ENCODE measurements at regions not wholly inside any gene's neighbourhood (a gene's known extent, or its start where the extent isn't known, plus 50 kb on each side); places are given as distances from the start of the nearest gene placed in this dataset.
"Not testable (repeated sequence)": the region's sequence is repeated elsewhere in the genome, so short reads cannot be mapped to it uniquely, and the experiment has no call there.

- no peak for DNase-seq
These were observed 287.9 kb upstream of the NR3C2 start for GRCh38 chr4:148730082-148730640.

- no peak for DNase-seq
These were observed 275.8 kb upstream of the NR3C2 start for GRCh38 chr4:148717988-148718387.

DNA sequence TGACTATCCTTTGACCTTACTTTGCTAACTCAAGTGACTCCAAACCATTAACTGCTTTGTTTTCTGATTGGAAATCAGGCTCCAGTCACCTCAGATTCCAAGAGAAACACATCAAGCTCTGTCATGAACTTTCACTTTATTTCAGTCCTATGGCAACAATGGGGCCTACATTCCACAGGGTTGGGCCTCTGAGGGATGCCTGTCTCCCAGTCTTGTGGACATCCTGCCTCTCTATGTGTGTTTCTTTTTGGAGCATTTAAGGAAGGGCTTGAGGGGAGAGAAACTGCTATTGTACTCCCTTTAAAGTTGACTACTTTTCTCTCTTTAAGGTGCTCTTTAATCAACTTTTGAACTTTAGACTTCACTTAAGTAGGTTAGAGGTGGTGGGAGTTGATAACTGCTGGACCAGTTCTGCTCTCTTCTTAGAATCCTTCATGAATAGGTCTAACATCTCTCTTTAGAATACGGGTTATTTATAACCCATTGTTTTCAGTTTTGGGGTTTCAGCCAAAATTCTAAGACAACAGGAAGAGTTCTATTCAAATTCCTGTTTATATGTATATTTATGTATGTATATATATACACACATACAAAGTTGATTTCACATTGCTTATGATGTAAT, 274.3 kb upstream of the NR3C2 start:
- no peak for DNase-seq

DNA sequence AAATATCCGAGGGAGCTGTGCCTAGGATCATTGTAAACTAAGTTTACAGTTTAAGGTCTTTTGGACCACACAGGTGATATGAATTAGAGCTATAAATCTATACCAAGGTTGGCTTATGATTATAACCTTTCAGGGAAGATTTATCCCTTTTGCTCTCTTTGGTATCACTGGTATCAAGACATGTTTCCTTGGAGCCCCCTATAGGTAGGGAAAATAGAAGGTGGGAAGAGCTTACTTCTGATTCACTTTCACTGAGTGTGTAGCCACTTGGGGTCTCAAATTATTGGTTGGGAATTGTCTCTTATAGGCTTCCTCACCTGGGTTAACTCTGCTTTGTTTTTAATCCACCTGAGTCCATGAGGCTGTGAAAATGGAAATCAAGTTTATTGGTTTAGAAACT, 262.1 kb upstream of the NR3C2 start:
- DNase-seq: no peak

DNA sequence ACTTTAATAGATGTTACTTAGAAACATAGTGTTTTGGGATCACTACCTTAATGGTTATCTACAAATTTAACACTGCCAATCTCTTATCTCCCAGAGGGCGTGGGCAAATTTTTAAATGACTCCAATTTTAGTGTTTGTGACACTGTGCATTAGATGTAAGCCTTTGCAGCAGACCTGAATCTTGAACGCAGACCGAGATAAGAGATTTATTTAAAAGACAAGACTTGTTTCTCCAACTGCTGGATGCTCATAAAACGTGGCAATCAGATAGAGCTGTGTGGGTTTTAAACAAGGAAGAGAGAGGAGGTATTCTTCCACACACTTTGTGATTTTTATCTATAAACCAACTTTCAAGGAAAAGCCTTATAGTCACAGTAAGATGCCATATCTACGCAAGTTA, 252.5 kb upstream of the NR3C2 start:
- no peak for DNase-seq

DNA sequence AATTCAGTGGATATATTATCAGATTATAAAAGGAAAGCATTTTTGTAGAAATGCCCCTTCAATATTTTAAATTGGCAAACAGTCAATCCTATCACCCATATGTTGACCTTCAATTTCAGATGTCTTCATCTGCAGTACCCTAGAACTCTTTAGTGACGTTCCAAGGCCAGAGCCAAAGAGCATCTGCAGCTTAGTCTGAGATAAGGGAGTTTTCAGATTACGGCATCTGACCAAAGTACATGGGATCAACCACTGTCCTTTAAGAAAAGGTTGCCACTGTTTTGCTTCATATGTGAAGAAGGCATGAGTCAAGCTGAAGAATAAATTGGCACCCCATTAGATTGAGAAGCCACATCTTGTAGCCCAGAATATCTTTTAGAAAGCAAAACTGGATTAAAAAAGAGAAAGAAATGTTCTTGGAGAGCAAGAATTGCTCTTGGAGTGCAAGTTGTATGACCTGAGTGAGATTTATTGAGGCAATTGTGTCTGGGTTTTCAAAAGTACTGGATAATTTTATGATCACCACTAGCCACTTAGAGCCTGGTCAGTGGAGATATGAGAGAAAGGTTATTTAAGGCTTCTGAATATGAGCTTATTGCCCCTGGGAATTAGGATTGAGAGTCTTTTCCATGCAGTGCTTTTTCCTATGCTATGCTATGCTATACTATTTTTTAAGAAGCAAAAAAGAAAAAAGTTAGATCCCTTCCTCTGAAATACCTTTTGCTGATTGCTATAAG, 251.9 kb upstream of the NR3C2 start:
- no peak for DNase-seq

- DNase-seq: no peak
These were observed 250.0 kb upstream of the NR3C2 start for GRCh38 chr4:148692242-148692641.

GRCh38 chr4:148686449-148686848, 244.2 kb upstream of the NR3C2 start:
- no peak for DNase-seq

- no peak for DNase-seq
These were observed 242.4 kb upstream of the NR3C2 start for GRCh38 chr4:148684638-148685037.

DNA sequence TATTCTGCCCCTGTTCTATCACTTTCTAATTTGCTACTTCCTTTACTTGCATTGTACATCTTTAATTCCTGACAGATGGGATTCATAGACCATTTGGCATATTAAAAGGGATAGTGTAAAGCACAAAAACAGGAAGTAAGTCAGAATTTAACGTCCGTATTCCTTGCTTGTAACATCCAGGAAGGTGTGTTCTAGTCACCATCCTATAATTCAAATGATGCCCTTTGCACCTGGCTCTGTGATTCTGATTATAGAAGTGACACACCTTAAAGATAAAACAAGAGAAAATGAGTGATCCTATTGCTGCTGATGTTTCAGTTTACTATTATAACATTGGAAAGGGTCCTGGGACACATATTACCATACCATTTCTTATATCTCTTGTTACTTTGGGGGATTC, 238.7 kb upstream of the NR3C2 start:
- no peak for DNase-seq

DNA sequence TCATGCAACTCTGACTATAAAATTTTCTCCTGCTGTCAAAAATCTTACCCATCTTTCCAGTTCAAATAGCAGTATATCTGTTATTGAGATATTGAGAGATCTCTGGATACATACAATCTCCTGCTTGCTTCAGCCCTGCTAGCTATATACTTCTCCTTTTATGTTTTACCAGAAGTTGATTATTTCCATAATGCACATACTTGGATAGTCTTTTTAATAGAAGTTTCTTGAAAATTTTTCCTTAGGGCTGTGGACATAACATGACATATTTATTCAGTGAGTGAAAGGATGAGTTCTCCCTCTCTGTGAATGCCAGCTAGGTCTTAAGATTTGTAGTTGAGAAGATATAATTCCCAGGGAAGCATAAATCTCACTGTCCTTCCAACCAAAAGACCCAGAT, 234.1 kb upstream of the NR3C2 start:
- DNase-seq: no peak

- DNase-seq: no peak
These were observed 232.7 kb upstream of the NR3C2 start for GRCh38 chr4:148674876-148675275.

DNA sequence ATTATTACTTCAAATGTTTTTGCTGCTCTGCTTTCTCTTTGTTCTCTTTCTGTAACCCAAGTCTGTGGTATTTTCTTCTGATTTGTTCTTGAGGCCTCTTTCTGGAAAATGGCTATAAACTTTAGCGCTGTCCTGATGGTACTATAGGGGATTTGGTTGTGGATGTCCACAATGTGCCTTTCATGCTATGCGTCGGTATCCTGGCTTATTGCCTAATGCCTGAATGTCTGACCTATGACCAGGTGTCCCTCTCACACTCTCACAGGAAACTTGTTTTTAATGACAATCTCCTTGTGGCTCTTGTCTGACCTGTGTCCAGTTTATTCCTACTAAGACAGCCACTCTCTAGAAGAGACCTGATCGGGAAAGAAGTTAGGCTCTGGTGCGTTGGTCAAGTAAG, 222.4 kb upstream of the NR3C2 start:
- DNase-seq: no peak

DNA sequence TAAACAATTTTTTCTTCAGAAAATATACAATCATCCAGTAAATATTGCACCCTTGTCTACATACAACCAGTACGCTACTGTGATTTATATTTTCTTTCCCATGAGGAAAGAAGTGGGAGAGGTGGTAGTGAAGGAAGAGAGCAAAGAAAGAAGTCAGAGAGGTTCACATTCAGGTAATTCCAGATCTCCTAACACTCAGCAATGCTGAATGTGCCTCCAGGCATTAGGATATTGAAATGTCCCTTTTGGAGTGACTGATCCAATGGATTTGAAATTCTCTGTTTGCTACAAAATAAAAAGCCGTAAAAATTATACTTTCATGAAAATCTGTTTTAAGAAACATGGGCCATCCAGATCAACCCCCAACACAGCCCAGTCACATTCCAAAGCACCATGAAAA, 211.9 kb upstream of the NR3C2 start:
- DNase-seq: no peak

DNA sequence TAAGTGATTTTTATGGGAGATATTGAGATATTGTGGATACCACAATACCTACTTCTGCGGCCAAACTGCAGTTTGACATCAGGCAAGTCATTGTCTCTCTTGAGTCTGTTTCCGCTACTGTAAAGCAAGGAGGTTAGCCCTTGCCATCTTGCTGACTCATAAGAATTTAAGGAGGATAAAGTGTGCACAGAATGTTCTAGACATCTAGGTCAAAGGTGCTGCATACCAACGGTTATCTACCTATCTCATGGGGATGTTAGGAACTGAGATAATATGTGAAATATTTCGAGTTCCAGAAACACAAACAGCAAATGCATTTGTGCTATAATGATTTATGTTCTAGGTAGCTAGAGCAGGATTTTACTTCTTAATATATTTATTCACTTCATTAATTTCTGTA, 211.5 kb upstream of the NR3C2 start:
- DNase-seq: no peak

- no peak for DNase-seq
These were observed 209.8 kb upstream of the NR3C2 start for GRCh38 chr4:148651991-148652390.

DNA sequence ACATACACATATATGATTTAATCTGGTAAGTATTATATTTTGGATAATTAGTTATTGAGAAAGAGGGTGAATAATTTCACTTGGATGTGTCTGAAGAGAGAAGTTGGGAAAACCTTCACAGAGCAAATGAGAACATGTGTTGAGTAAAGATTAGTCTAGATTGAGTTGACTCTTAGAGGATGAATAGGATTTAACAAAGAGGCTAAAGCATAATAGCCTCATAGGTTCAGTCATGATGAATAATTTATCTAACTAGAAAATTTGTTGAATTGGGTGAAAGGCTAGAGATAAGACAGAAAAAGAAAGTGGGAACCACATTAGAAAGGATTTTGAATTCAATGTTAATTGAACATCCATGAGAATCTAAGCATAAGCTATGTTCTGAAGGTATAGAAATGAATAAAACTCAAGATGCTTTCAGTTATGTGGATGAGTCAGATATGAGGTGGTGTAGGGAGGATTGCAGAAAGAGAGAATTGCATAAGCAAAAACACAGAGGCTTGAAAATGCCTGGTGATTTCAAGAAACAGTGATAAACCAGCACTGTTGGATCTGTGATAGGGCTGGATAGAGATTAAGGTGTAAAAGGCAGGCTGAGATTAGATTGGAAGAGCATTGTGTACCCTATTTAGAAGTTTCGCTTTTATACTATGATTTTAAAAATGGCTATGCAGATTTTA, 207.6 kb upstream of the NR3C2 start:
- no peak for DNase-seq

DNA sequence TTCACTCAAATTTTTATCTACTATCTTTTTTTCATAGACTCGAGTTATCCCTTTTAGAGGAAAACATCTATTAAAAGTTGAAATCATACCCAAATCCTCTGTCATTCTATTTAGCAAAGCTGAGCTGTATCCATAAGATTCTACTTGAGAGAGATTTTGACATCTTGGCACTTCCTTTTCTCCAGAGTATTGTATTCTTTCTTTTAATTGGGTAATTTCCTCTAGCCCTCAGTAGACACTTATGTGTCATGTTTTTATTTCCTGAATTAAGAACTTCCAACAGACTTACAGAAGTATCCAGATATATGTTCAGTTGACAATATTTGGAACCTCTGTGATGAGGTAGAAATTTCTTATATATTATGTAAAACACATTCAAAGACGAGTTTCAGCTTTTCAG, 201.6 kb upstream of the NR3C2 start:
- no peak for DNase-seq

- DNase-seq: no peak
These were observed 200.7 kb upstream of the NR3C2 start for GRCh38 chr4:148642907-148643306.

DNA sequence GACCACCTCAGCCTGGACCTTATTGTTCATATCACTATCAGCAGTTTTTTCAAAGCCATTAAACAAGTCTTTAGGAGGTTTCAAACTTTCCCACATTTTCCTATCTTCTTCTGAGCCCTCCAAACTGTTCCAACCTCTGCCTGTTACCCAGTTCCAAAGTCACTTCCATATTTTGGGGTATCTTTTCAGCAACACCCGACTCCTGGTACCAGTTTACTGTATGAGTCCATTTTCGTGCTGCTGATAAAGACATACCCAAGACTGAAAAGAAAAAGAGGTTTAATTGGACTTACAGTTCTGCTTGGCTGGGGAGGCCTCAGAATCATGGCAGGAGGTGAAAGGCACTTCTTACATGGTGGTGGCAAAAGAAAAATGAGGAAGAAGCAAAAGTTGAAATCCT, 195.9 kb upstream of the NR3C2 start:
- not testable (repeated sequence) for DNase-seq

DNA sequence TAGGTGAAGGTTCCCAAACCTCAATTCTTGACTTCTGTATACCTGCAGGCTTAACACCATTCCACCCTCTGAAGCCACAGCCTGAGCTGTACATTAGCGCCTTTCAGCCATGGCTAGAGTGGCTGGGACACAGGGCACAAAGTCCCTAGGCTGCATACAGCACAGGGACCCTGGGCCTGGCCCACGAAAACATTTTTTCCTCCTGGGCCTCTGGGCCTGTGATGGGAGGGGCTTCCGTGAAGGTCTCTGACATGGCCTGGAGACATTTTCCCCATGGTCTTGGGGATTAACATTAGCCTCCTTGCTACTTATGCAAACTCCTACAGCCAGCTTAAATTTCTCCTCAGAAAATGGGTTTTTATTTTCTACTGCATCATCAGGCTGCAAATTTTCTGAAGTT, 195.2 kb upstream of the NR3C2 start:
- DNase-seq: not testable (repeated sequence)

DNA sequence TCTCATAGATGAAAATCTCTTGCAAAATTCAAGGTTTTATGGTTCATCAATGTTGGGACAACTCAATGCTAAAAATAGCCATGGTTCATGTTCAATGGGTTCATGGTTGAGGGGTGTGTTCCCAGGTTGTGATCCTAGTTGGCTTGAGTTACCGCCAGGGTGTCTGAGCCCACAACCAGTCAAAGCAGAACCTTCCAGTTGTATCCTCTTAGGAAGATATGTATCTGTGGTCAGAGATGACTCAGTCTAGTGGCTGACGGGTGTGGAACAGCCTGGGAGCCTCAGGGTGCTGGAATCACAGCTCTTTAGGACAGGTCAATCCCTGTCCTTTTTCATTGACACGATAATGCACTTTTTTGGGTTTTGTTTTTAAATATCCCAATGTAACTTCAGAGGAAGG, 192.3 kb upstream of the NR3C2 start:
- DNase-seq: no peak

DNA sequence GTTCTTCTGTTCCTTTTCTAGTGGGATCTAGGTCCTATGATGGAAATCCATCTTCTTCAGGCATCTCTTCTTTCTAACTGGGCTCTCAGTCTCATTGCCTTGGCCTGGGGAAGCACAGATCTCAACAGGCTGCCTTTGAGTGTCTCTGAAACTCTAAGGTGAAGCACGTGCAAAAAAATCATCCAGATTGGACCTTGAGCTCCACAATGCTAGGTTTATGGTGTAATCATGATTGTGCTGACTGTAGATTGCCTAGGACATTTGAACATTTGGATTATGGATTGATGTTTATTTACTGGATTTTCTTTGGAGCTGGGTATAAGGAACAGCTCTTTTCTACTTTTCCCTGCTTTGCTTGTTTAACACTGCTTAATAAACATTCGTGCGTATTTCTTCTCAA, 191.5 kb upstream of the NR3C2 start:
- DNase-seq: no peak

GRCh38 chr4:148632476-148632875, 190.3 kb upstream of the NR3C2 start:
- DNase-seq: no peak
